ENCODE measurements at regions not wholly inside any gene's neighbourhood (a gene's known extent, or its start where the extent isn't known, plus 50 kb on each side); places are given as distances from the start of the nearest gene placed in this dataset.

DNA sequence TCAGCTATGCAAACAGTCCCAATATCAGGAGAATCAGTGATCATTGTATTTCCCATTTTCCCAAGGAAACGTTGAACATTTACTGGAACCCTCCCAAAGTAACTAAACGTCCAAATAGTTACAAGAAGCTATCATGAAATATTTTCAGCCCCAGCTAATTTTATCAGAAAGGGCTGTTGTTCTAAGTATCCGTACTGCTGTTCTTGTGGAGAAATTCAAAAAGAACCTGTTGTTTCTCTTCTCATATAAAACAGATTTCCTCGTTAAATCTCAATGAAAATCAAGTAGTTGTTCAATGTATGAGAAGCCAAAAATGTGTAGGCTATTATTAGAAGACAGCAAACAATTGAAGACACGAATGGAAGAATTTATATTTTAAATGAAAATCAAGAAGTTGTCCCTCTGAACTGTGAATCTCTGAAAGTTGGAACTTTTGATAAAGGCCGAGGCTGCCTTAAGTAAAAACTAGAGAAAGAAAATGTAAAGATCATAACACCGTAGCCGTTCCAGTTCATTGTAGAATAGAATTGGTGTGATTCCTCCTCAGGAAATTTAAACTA lies 107.7 kb downstream of the HFE start:
- TF ChIP-seq POLR2A (IDR thresholded peaks at IDR 0.05; ENCODE audit: low read length) (no peak), GATA1 (IDR thresholded peaks at IDR 0.05; ENCODE audit: low read depth, low read length) (no peak)
